Activated T-cell treated with anti-CD3 and anti-CD28 coated beads, Interleukin-2, amount 50 U/mL, for 4 hours (primary cell): ENCODE measurements at regions not wholly inside any gene's neighbourhood (a gene's known extent, or its start where the extent isn't known, plus 50 kb on each side); places are given as distances from the start of the nearest gene placed in this dataset.

Experiments used
- ATAC-seq, 2 donors: fragments of 200-7000 bp; cut with Tn5 transposase; one replicate each; pipeline ENCODE4 v1.10.0; 2021
- DNase-seq: peaks from one replicate; pipeline ENCODE4 v3.0.0-alpha.2; 2020
- H3K27me3 Mint-ChIP-seq: one replicate; pipeline ENCODE4 v1.8.0; 2021; ENCODE audit warnings: low read depth, mixed read lengths
- H3K36me3 Mint-ChIP-seq: one replicate; pipeline ENCODE4 v1.8.0; 2022; ENCODE audit warnings: mixed read lengths; ENCODE audit not compliant: insufficient read depth
- H3K4me1 Mint-ChIP-seq: one replicate; pipeline ENCODE4 v1.8.0; 2021; ENCODE audit warnings: low read depth, mixed read lengths
- H3K4me3 Mint-ChIP-seq: one replicate; pipeline ENCODE4 v1.8.0; 2021; ENCODE audit warnings: mild to moderate bottlenecking, moderate library complexity, mixed read lengths
- H3K9me3 Mint-ChIP-seq: one replicate; pipeline ENCODE4 v1.8.0; 2021; ENCODE audit warnings: mixed read lengths

GRCh38 chr5:89451263-89451662, 568.3 kb upstream of the MEF2C start:
- Mint-ChIP-seq H3K4me1 (no peaks in the 10 kb centered on the region), H3K4me3 (no peak overlapping the region), H3K27me3 (no peaks in the 10 kb centered on the region), H3K9me3 (peaks cover 6% of the 10 kb centered on the region), H3K36me3 (no peaks in the 10 kb centered on the region)
- DNase-seq, result no peak
- no peak for ATAC-seq

DNA sequence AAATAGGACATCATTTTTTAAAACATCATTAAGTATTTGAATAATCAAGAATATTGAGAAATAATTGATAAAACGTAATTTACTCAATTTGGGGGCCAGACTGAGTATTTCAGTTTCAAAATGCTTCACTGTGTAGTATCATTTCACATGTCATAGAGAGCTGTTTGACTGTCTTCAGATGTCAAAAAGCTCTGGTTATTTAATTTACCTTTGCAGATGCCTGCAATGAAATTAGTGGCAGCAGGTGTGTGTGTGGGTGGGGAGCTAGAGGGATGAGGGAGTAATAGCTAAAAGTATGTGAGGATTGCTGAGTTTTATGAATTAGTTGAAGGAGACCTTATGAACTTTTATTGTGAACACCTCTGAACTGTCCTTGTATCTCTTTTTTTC, 567.2 kb upstream of the MEF2C start:
- Mint-ChIP-seq H3K27me3 (no peaks in the 10 kb centered on the region), H3K9me3 (peaks cover 6% of the 10 kb centered on the region), H3K4me1 (no peaks in the 10 kb centered on the region), H3K36me3 (no peaks in the 10 kb centered on the region), H3K4me3 (no peak overlapping the region)
- DNase-seq (no peak), ATAC-seq (no peak)

GRCh38 chr5:89449392-89450148, 566.6 kb upstream of the MEF2C start:
- H3K36me3 Mint-ChIP-seq, result no peaks in the 10 kb centered on the region
- ATAC-seq (no peak), DNase-seq (no peak)
- no peaks in the 10 kb centered on the region for H3K4me1 Mint-ChIP-seq
- no peak overlapping the region for H3K4me3 Mint-ChIP-seq
- no peaks in the 10 kb centered on the region for H3K27me3 Mint-ChIP-seq
- H3K9me3 Mint-ChIP-seq, result peaks cover under 1% of the 10 kb centered on the region

- H3K4me3 Mint-ChIP-seq, result no peak overlapping the region
- H3K4me1 Mint-ChIP-seq, result peaks cover 2% of the 10 kb centered on the region
- no peak for ATAC-seq
- no peaks in the 10 kb centered on the region for H3K27me3 Mint-ChIP-seq
- DNase-seq, result no peak
- H3K36me3 Mint-ChIP-seq, result no peaks in the 10 kb centered on the region
- H3K9me3 Mint-ChIP-seq, result no peaks in the 10 kb centered on the region
These were observed 564.0 kb upstream of the MEF2C start for GRCh38 chr5:89447027-89447426.

GRCh38 chr5:89445106-89445745, 562.2 kb upstream of the MEF2C start:
- ATAC-seq (no peak), DNase-seq (no peak)
- no peaks in the 10 kb centered on the region for H3K9me3 Mint-ChIP-seq
- H3K4me1 Mint-ChIP-seq, result peaks cover 2% of the 10 kb centered on the region
- no peaks in the 10 kb centered on the region for H3K27me3 Mint-ChIP-seq
- no peak overlapping the region for H3K4me3 Mint-ChIP-seq
- H3K36me3 Mint-ChIP-seq, result no peaks in the 10 kb centered on the region

- H3K4me3 Mint-ChIP-seq, result no peak overlapping the region
- H3K36me3 Mint-ChIP-seq, result no peaks in the 10 kb centered on the region
- no peaks in the 10 kb centered on the region for H3K27me3 Mint-ChIP-seq
- H3K4me1 Mint-ChIP-seq, result peaks cover 2% of the 10 kb centered on the region
- no peaks in the 10 kb centered on the region for H3K9me3 Mint-ChIP-seq
- DNase-seq (no peak), ATAC-seq (no peak)
These were observed 561.1 kb upstream of the MEF2C start for GRCh38 chr5:89444088-89444487.

DNA sequence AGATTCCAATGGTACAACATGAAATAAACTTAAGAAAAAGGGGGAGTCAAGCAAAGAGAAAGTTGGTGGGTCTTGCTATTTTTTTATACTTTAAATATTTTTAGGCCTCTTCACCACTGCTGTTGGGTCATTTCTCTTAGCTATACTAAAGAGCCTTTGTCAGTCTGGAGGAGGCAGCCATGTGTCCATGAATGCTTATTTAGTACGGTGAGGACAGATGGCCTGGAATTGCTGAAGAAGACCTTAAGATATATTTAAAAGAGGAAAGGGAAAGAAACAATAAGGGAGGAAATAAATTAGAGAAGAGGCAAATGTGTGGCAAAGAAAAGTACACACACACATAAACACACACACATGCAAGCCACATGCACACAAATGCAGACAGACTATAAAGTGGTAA, 560.5 kb upstream of the MEF2C start:
- H3K27me3 Mint-ChIP-seq, result no peaks in the 10 kb centered on the region
- no peaks in the 10 kb centered on the region for H3K36me3 Mint-ChIP-seq
- peaks cover 2% of the 10 kb centered on the region for H3K4me1 Mint-ChIP-seq
- no peak overlapping the region for H3K4me3 Mint-ChIP-seq
- ATAC-seq (no peak), DNase-seq (no peak)
- H3K9me3 Mint-ChIP-seq, result no peaks in the 10 kb centered on the region

GRCh38 chr5:89441965-89442364, 559.0 kb upstream of the MEF2C start:
- DNase-seq (no peak), ATAC-seq (no peak)
- Mint-ChIP-seq H3K4me1 (peaks cover 2% of the 10 kb centered on the region), H3K9me3 (no peaks in the 10 kb centered on the region), H3K4me3 (no peak overlapping the region), H3K27me3 (no peaks in the 10 kb centered on the region), H3K36me3 (no peaks in the 10 kb centered on the region)

DNA sequence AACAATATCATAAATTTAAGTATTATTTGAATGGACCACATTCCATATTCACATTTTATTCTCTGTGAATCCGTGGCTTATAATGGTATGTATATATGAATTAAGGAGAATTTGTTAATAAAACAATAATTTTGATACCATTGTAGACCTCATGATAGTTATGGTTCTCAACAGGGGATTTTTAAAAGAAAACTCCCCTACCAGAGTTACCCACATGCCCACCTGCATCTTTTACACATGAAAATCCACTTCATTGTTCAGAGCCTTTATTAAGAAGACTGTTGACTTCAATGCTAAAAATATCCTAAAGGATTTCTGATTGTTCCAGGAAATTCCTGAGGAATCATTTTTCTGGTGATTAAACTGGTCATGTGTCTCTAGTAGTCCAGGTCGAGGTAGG, 557.7 kb upstream of the MEF2C start:
- ATAC-seq, result no peak
- DNase-seq, result no peak
- Mint-ChIP-seq H3K4me3 (no peak overlapping the region), H3K27me3 (no peaks in the 10 kb centered on the region), H3K36me3 (no peaks in the 10 kb centered on the region), H3K4me1 (peaks cover 2% of the 10 kb centered on the region), H3K9me3 (no peaks in the 10 kb centered on the region)

DNA sequence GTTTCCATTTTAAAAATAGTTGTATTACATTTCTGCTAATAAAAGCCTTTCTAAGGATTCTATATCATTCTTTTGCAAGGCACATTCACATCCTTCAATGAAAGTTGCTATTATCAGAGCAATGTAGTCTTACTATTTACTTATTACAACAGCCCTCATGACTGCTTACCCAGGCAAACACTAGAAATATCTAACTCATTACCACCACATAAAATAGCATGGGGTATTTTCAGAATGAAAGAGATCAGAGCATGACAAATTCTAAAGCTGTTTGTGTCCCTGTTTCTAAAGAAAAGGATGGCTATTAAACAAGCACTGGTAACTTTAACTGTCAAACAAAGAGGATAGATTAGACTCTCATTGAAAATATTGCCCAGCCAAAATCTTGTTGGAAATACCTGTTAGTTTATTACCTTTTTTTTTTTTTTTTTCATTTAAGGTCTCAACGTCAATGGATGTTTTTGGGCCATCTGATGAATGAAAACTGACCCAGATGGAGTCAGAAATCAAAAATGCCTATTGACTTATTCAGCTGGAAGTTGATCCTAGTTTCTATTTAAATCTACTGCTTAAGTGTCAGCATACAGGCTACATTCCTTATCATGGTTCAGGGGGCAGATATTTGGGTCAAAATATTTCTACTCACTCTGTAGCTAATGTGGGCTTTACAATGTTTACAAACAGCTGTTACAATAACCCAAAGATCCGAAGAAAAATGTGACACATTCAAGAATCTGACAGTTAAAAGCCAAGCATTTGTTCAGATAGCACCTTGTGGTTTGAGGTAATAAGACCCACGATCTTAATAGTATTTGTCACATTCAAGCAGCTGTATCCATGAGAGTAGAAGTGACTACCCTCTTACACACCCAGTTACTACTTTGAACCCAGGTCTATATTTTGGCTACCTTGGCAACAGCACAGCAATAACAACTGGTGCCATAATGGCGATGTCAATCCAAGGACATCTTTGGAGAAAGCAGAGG, 554.8 kb upstream of the MEF2C start:
- H3K9me3 Mint-ChIP-seq, result no peaks in the 10 kb centered on the region
- no peak overlapping the region for H3K4me3 Mint-ChIP-seq
- H3K36me3 Mint-ChIP-seq, result no peaks in the 10 kb centered on the region
- DNase-seq (no peak), ATAC-seq (no peak)
- H3K4me1 Mint-ChIP-seq, result no peaks in the 10 kb centered on the region
- H3K27me3 Mint-ChIP-seq, result no peaks in the 10 kb centered on the region

GRCh38 chr5:89436464-89436863, 553.5 kb upstream of the MEF2C start:
- H3K36me3 Mint-ChIP-seq, result no peaks in the 10 kb centered on the region
- no peak overlapping the region for H3K4me3 Mint-ChIP-seq
- H3K27me3 Mint-ChIP-seq, result no peaks in the 10 kb centered on the region
- DNase-seq (no peak), ATAC-seq (no peak)
- H3K9me3 Mint-ChIP-seq, result no peaks in the 10 kb centered on the region
- H3K4me1 Mint-ChIP-seq, result no peaks in the 10 kb centered on the region

DNA sequence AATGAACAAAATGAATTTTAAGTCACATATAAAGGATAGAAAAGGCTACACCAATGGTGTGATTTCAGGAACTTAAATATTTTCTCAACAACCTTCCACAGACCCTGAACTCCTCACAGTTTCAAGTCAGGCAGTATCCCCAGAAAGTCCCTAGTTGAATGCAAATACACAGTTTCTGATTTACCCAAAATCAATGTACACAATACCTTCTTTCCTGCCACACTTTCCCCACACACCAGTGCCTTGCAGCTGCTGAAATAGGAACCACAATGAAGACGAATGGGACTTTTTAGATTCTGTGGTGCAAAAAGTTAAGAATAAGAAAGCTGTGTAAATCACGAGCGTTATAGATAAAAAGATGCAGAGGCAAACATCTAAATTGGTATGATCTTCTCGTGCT, 552.4 kb upstream of the MEF2C start:
- H3K9me3 Mint-ChIP-seq, result no peaks in the 10 kb centered on the region
- no peak overlapping the region for H3K4me3 Mint-ChIP-seq
- ATAC-seq (no peak), DNase-seq (no peak)
- no peaks in the 10 kb centered on the region for H3K36me3 Mint-ChIP-seq
- no peaks in the 10 kb centered on the region for H3K27me3 Mint-ChIP-seq
- H3K4me1 Mint-ChIP-seq, result no peaks in the 10 kb centered on the region

- Mint-ChIP-seq H3K9me3 (no peaks in the 10 kb centered on the region), H3K4me3 (no peak overlapping the region), H3K27me3 (no peaks in the 10 kb centered on the region), H3K4me1 (no peaks in the 10 kb centered on the region), H3K36me3 (no peaks in the 10 kb centered on the region)
- no peak for ATAC-seq
- no peak for DNase-seq
These were observed 545.6 kb upstream of the MEF2C start for GRCh38 chr5:89428624-89429023.

DNA sequence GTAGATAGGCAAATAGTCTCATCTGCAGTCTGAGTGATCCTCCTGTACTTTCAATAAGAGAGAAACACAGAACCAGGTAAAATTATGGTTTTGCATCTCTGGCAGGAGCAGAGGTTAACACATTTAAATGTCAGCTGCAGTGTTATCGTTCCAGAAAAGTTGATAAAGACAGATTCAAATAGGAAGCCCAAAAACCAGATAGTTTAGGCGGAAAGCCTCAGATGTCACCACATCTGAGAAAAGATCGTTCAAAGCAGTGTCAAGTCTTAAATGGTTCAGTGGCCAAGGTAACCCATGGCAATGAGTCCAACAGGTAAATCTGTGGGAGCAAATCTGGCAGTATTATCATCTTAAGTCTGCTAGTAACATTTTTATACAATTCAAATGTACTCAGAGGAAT, 542.1 kb upstream of the MEF2C start:
- peaks cover 3% of the 10 kb centered on the region for H3K9me3 Mint-ChIP-seq
- H3K36me3 Mint-ChIP-seq, result no peaks in the 10 kb centered on the region
- no peak for ATAC-seq
- no peak for DNase-seq
- H3K4me3 Mint-ChIP-seq, result no peak overlapping the region
- no peaks in the 10 kb centered on the region for H3K27me3 Mint-ChIP-seq
- H3K4me1 Mint-ChIP-seq, result no peaks in the 10 kb centered on the region
